ENCODE measurements at regions not wholly inside any gene's neighbourhood (a gene's known extent, or its start where the extent isn't known, plus 50 kb on each side); places are given as distances from the start of the nearest gene placed in this dataset.
"Not testable (repeated sequence)": the region's sequence is repeated elsewhere in the genome, so short reads cannot be mapped to it uniquely, and the experiment has no call there.

DNA sequence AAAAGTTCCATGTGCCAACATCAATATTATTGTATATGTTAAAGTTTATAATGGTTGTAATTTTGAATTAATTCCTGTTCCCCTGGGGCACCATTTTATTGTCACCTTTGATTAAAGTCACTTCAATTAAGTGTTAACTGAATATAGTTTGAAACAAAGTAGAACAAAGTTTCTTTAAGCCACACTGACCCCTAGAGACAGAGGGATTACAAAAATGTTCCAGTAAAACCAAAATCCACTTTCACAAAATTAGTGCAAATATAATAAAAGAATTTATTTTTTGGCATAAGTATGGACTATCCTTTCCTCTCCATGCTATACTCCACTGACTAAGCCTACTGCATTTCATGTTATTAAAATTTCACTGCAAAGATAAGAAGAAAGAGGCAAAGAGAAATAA, 123.9 kb downstream of the ZMAT3 start:
- no peak overlapping the region for H3K27ac ChIP-seq (ENCODE audit: low read depth in 1 of 2, low read length in 2 of 2)
- H3K4me3 ChIP-seq (ENCODE audit: low read depth in 1 of 3, low read length in 3 of 3): no peak overlapping the region
- H3K27me3 ChIP-seq (ENCODE audit: control insufficient read depth in 4 of 4, insufficient read depth in 4 of 4, low read length in 3 of 4): no peaks in the 10 kb centered on the region
- no peak for TF ChIP-seq HNF4A (conservative IDR thresholded peaks at IDR 0.05)
- no peak for TF ChIP-seq RAD21 (IDR thresholded peaks at IDR 0.05)
- no peak for TF ChIP-seq NR2F2 (IDR thresholded peaks at IDR 0.05)
- TF ChIP-seq MAX (IDR thresholded peaks at IDR 0.05): no peak
- TF ChIP-seq SP1 (IDR thresholded peaks at IDR 0.05): no peak
- TF ChIP-seq EGR1 (IDR thresholded peaks at IDR 0.05; ENCODE audit: low read depth in 2 of 2): no peak
- no peak for TF ChIP-seq FOXA1 (IDR thresholded peaks at IDR 0.05)
- TF ChIP-seq, protein P1, sequence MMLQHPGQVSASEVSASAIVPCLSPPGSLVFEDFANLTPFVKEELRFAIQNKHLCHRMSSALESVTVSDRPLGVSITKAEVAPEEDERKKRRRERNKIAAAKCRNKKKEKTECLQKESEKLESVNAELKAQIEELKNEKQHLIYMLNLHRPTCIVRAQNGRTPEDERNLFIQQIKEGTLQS (IDR thresholded peaks at IDR 0.05): no peak
- TF ChIP-seq TAF1 (conservative IDR thresholded peaks at IDR 0.05): no peak
- no peak for TF ChIP-seq CTCF (IDR thresholded peaks at IDR 0.05; ENCODE audit: low read depth, low read length, missing input control)
- TF ChIP-seq REST (IDR thresholded peaks at IDR 0.05): no peak
- no peak for TF ChIP-seq GABPA (IDR thresholded peaks at IDR 0.05 in 1 of 2, conservative IDR thresholded peaks at IDR 0.05 in 1 of 2)
- no peak for TF ChIP-seq RXRA (IDR thresholded peaks at IDR 0.05)
- no peak for TF ChIP-seq ZBTB33 (IDR thresholded peaks at IDR 0.05)
- H3K9me3 ChIP-seq (ENCODE audit: control insufficient read depth in 4 of 4, low read length in 3 of 4): peaks cover 0 to 4% (median 1%) of the 10 kb centered on the region in 4 donors
- H3K36me3 ChIP-seq (ENCODE audit: control insufficient read depth in 4 of 4, insufficient read depth in 3 of 4, low read depth in 1 of 4, low read length in 3 of 4): no peaks in the 10 kb centered on the region
- H3K9ac ChIP-seq (ENCODE audit: low read depth in 1 of 2, low read length in 2 of 2): no peak overlapping the region
- no peaks in the 10 kb centered on the region for H3K4me1 ChIP-seq (ENCODE audit: control insufficient read depth in 4 of 4, insufficient read depth in 4 of 4, low read length in 3 of 4)
- DNase-seq (ENCODE audit: low spot score): no peak

- 23% methylated on average over 3 of the region's 3 CpGs for WGBS
- H3K9me3 ChIP-seq (ENCODE audit: control insufficient read depth in 4 of 4, low read length in 3 of 4); H3K4me1 ChIP-seq (ENCODE audit: control insufficient read depth in 4 of 4, insufficient read depth in 4 of 4, low read length in 3 of 4); H3K36me3 ChIP-seq (ENCODE audit: control insufficient read depth in 4 of 4, insufficient read depth in 3 of 4, low read depth in 1 of 4, low read length in 3 of 4); H3K9ac ChIP-seq (ENCODE audit: low read depth in 1 of 2, low read length in 2 of 2); H3K4me3 ChIP-seq (ENCODE audit: low read depth in 1 of 3, low read length in 3 of 3); DNase-seq (ENCODE audit: low spot score); H3K27me3 ChIP-seq (ENCODE audit: control insufficient read depth in 4 of 4, insufficient read depth in 4 of 4, low read length in 3 of 4); H3K27ac ChIP-seq (ENCODE audit: low read depth in 1 of 2, low read length in 2 of 2): not testable (repeated sequence)
Observed at GRCh38 chr3:178942261-178942660, 129.3 kb downstream of the ZMAT3 start.

Measured in liver (tissue), 8 donors.